Neural progenitor cell (in vitro differentiated cells): ENCODE measurements at regions not wholly inside any gene's neighbourhood (a gene's known extent, or its start where the extent isn't known, plus 50 kb on each side); places are given as distances from the start of the nearest gene placed in this dataset.

Experiments
- CTCF ChIP-seq: fragments of 200-600 bp; sonication (generic); IDR thresholded peaks from 2 replicates; pipeline ENCODE4 v1.5.1; 2017; ENCODE audit warnings: antibody characterized with exemption, mild to moderate bottlenecking
- EZH2phosphoT487 ChIP-seq: fragments of 200-600 bp; sonication (generic); IDR thresholded peaks from 2 replicates; pipeline ENCODE4 v1.6.1; 2017; ENCODE audit warnings: antibody characterized with exemption

DNA sequence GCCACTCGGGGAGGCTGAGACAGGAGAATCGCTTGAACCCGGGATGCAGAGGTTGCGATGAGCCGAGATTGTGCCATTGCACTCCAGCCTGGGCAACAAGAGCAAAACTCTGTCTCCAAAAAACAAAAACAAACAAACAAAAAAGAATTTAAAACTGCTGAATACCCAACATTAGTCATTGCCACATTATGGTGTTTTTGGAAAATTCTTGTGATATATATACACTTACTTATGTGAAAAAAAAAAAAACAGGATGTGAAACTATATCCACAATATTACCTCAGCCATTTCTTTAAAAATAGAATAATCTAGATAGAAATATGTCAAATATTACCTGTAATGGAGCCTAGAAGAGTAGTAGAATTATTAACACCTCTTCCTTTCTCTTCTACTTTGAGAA, 288.3 kb upstream of the FN1 start:
- TF ChIP-seq CTCF (no peak), EZH2phosphoT487 (no peak)
